Pancreas (tissue), 10 donors: ENCODE measurements at regions not wholly inside any gene's neighbourhood (a gene's known extent, or its start where the extent isn't known, plus 50 kb on each side); places are given as distances from the start of the nearest gene placed in this dataset.

ENCODE experiments used
- ATAC-seq, 4 donors: fragments of 200-7000 bp; cut with Tn5 transposase; one replicate each; pipeline versions ENCODE4 v1.8.0 to v1.9.1; 2020; ENCODE audit warnings: mild to moderate bottlenecking in 4 of 4, moderate library complexity in 4 of 4
- DNase-seq, 6 donors: peaks; one replicate each; pipeline ENCODE4 v3.0.0-alpha.2; 2020
- FAIRE-seq: peaks from 2 replicates; lab custom pipeline; 2012; peaks lifted over from hg19 to GRCh38; lab: Jason Lieb, UNC
- H3K27ac ChIP-seq, 4 donors: fragments of 200-600 bp; sonication (generic); 1 replicate in 3 of 4; 2 replicates in 1 of 4; pipeline versions ENCODE4 v1.5.0 to v1.8.0; 2020
- H3K27me3 ChIP-seq, 4 donors: fragments of 200-600 bp; one replicate each; pipeline ENCODE4 v1.8.0; 2021
- H3K36me3 ChIP-seq, 3 donors: fragments of 200-600 bp; sonication (generic) in 1 of 3; one replicate each; pipeline versions ENCODE4 v1.5.0 to v1.8.0; 2020 to 2021
- H3K4me1 ChIP-seq, 3 donors: fragments of 200-600 bp; one replicate each; pipeline ENCODE4 v1.8.0; 2021
- H3K4me3 ChIP-seq, 4 donors: fragments of 200-600 bp; sonication (generic) in 2 of 4; one replicate each; pipeline versions ENCODE4 v1.5.0 to v1.8.0; 2020 to 2021
- H3K9me3 ChIP-seq, 4 donors: fragments of 200-600 bp; one replicate each; pipeline ENCODE4 v1.8.0; 2021
- WGBS, 2 donors: extraction: QIAGEN DNeasy Blood & Tissue Kit; methylation state at CpG; one replicate each; pipeline ENCODE4 v1.1.7; 2013; 5-methylcytosine and 5-hydroxymethylcytosine counted together
- intact Hi-C, 3 donors: fragments of 100-400 bp; cut with DNase I; formaldehyde crosslinking; loops; one replicate each; pipeline versions ENCODE4 v1.11.1 to v1.14.2; 2022
- TF ChIP-seq, protein P1 (sequence below), 4 donors: fragments of 200-600 bp; sonication (generic) in 3 of 4; IDR thresholded peaks; one replicate each; pipeline versions ENCODE4 v1.5.0 to v1.8.0; 2021; ENCODE audit warnings: antibody characterized with exemption in 4 of 4
- donor health status: healthy with polysubstance abuse.
- donor health status: DM: no; HTN: no; CAD: no; lungs with moderate emphysema.
- donor health status: DM: no; HTN: no; CAD: no.
- donor health status: control.
- donor health status: control.
- donor health status: Bipolar disorder and iron deficiency.
- donor health status: DM: yes; HTN: yes; CAD: no.
- donor health status: DM: no; HTN: no; CAD: no.
- donor health status: DM: no; HTN: no; CAD: no.
- donor health status: DM: yes; HTN: yes; CAD: no.

DNA sequence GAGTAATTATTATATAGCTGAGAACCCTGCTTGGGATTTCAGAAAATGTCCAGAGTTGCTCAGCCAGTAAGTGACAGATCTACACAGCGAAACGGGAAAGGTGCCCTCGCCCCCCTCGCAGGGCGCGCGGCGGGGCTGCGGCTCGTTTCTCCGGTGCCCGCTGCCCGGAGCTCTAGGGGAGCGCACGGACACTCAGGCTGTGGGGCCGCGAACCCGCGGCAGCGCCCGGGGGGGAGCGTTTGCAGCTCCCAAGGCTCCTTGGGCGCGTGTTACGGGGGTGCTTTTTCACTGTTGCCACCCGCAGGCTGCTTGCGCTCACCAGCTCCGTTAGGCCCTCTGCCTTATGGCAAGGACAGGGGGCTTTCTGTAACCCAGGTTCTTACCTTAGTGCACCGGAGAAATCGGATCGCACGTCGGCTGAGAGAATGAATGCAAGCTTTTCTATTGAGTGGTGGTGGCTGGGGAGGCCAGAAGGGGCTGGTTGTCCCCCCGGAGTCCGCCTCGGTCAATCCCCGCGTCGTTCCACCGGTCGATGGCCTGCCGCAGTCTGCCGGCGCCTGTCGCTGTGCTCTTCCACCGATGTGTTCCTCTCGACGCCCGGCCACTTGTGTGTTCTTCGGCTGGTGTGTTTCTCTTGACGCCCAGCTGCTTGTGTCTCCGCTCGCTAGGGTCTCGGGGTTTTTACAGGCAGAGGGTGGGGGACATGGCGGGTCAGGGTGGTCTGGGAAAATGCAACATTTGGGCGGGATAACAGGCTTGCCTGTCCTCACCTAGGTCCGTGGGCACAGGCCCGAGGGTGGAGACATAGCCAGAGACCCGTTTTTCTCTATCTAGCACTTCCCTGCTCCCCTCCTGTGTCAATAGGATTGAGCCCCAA, 758.8 kb upstream of the DDX18 start:
- TF ChIP-seq, protein P1, sequence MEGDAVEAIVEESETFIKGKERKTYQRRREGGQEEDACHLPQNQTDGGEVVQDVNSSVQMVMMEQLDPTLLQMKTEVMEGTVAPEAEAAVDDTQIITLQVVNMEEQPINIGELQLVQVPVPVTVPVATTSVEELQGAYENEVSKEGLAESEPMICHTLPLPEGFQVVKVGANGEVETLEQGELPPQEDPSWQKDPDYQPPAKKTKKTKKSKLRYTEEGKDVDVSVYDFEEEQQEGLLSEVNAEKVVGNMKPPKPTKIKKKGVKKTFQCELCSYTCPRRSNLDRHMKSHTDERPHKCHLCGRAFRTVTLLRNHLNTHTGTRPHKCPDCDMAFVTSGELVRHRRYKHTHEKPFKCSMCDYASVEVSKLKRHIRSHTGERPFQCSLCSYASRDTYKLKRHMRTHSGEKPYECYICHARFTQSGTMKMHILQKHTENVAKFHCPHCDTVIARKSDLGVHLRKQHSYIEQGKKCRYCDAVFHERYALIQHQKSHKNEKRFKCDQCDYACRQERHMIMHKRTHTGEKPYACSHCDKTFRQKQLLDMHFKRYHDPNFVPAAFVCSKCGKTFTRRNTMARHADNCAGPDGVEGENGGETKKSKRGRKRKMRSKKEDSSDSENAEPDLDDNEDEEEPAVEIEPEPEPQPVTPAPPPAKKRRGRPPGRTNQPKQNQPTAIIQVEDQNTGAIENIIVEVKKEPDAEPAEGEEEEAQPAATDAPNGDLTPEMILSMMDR (IDR thresholded peaks at IDR 0.05) = no peak
- no peaks in the 10 kb centered on the region for H3K9me3 ChIP-seq
- DNase-seq = no peak
- WGBS, 2 donors = 71 to 75% methylated on average over 59 of the region's 59 CpGs
- no peaks in the 10 kb centered on the region for H3K4me1 ChIP-seq
- no peak overlapping the region for H3K4me3 ChIP-seq
- no peaks in the 10 kb centered on the region for H3K27me3 ChIP-seq
- no peaks in the 10 kb centered on the region for H3K36me3 ChIP-seq
- ATAC-seq = no peak
- no peak overlapping the region for H3K27ac ChIP-seq
- intact Hi-C loops = no loop called here
- FAIRE-seq = no peak

DNA sequence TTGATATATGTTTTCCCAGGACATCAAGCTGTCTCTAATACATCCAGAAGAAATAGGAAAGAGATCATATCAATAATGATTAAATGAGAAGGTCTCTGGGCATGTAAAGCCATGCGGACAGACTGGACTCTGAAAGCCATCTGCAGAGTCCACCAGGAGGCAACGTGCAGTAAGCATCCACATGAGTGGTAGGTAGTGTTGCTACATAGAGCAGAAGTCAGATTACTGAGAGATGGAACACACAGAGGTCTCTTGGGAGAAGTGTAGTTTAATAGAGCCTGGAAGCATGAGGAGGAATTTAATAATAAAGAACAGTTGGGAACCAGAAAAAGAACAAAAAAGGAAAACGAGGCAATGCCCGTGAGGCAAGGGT, 758.1 kb upstream of the DDX18 start:
- Histone ChIP-seq H3K27me3 (no peaks in the 10 kb centered on the region), H3K4me3 (no peak overlapping the region), H3K27ac (no peak overlapping the region), H3K4me1 (no peaks in the 10 kb centered on the region), H3K9me3 (no peaks in the 10 kb centered on the region), H3K36me3 (no peaks in the 10 kb centered on the region)
- ATAC-seq (no peak), DNase-seq (no peak), FAIRE-seq (no peak)
- TF ChIP-seq, protein P1 (IDR thresholded peaks at IDR 0.05) = no peak
- intact Hi-C loops = no loop called here
- WGBS, 2 donors = 71 to 81% methylated on average over 4 of the region's 4 CpGs

DNA sequence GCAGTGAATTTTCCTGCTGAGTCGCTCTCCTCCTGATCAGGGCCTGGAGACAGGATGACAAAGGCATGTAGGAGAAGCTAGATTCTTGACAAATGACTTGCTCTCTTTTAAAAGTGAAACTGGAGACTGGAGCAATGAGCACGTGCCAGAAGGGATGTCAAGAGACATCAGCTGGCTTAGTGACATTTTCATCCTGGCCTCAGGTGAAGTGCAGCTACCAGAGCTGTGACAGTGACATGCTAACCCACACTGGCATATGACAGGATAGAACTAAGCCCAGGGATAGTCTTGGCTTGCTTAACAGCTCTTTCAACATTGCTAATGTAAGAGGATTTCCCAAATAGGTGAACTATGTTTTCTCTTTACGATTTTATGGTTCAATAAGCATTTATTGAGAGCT, 757.5 kb upstream of the DDX18 start:
- no peak for DNase-seq
- Histone ChIP-seq H3K27me3 (no peaks in the 10 kb centered on the region), H3K36me3 (no peaks in the 10 kb centered on the region), H3K4me3 (no peak overlapping the region), H3K27ac (no peak overlapping the region), H3K4me1 (no peaks in the 10 kb centered on the region), H3K9me3 (no peaks in the 10 kb centered on the region)
- intact Hi-C loops = no loop called here
- TF ChIP-seq, protein P1 (IDR thresholded peaks at IDR 0.05) = no peak
- ATAC-seq = no peak
- 44 to 46% methylated on average over 3 of the region's 3 CpGs for WGBS, 2 donors
- no peak for FAIRE-seq

DNA sequence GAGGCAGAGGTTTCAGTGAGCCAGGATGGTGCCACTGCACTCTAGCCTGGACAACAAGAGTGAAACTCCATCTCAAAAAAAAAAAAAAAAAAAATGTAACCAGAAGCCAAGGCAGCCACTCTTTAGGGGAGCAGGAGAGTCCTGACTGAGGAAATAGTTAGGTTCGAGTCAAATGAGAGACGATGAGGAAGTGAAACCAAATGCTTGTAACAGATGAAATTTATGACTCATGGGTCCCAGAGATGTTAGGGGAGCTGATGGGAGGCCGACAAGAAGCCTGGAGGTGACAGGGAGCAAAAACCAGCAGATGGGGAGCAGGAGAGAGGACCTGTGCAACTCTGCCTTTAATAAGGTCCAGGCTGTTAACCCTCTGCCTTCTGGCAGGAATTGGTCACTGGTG, 756.1 kb upstream of the DDX18 start:
- intact Hi-C loops = no loop called here
- no peaks in the 10 kb centered on the region for H3K4me1 ChIP-seq
- ATAC-seq (no peak), FAIRE-seq (no peak), DNase-seq (no peak)
- H3K27me3 ChIP-seq = no peaks in the 10 kb centered on the region
- 47 to 56% methylated on average over 3 of the region's 3 CpGs for WGBS, 2 donors
- H3K27ac ChIP-seq = no peak overlapping the region
- TF ChIP-seq, protein P1 (IDR thresholded peaks at IDR 0.05) = no peak
- H3K4me3 ChIP-seq = no peak overlapping the region
- H3K36me3 ChIP-seq = no peaks in the 10 kb centered on the region
- no peaks in the 10 kb centered on the region for H3K9me3 ChIP-seq

DNA sequence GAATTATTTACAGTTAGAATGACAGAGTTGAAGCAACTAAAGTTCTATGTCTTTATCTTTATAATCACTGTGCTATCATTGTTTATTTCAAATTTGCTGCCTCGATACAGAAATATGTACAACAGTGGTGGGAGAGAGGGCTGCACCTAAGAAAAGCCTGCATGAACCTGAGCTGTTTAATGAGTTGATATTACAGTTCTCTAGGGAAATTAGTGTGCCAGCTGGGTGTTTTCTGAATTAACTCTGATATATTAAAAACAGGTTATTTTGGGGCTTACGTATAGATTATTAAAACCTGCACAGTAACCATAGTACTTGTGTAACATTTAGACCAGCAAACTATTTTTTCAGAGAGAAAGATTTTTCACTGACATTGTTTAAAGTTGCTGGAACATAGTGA, 750.5 kb upstream of the DDX18 start:
- no peaks in the 10 kb centered on the region for H3K27me3 ChIP-seq
- no peak overlapping the region for H3K4me3 ChIP-seq
- H3K4me1 ChIP-seq = no peaks in the 10 kb centered on the region
- TF ChIP-seq, protein P1 (IDR thresholded peaks at IDR 0.05) = no peak
- no peaks in the 10 kb centered on the region for H3K36me3 ChIP-seq
- no peak overlapping the region for H3K27ac ChIP-seq
- WGBS, 2 donors = 16 to 32% methylated on average over 2 of the region's 2 CpGs
- ATAC-seq = no peak
- H3K9me3 ChIP-seq = no peaks in the 10 kb centered on the region
- FAIRE-seq = no peak
- intact Hi-C loops = no loop called here
- no peak for DNase-seq
